ENCODE measurements at regions not wholly inside any gene's neighbourhood (a gene's known extent, or its start where the extent isn't known, plus 50 kb on each side); places are given as distances from the start of the nearest gene placed in this dataset.

GRCh38 chr10:104505521-104506042 lies 135.5 kb upstream of the SORCS3 start:
- TF ChIP-seq POLR2A (IDR thresholded peaks at IDR 0.05) (no peak), CTCF (IDR thresholded peaks at IDR 0.05) (no peak)
